Middle frontal gyrus (tissue), 1 donor: ENCODE measurements at regions not wholly inside any gene's neighbourhood (a gene's known extent, or its start where the extent isn't known, plus 50 kb on each side); places are given as distances from the start of the nearest gene placed in this dataset.

Source experiments
- DNase-seq: peaks from one replicate; pipeline ENCODE4 v3.0.0-alpha.2; 2015; ENCODE audit warnings: low spot score; ENCODE audit errors: extremely low spot score

DNA sequence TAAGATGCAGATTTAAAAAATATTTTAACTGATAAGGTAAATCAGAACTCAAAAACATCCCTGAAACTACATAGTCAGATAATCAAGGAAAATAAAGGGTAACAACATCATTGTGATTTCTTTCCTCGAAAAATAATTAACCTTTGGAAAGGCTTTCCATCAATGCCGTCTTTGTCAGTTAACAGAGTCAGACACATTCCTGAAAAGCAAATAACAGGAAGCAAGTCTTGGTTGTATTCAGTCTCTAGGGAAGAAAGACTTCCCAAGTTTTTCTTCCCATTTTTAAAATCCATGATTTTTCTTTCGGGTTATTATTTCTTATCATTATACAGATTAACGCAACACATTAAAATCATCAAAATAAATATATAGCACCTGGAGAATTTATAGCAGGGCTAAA lies 256.4 kb upstream of the CDH6 start:
- DNase-seq = no peak

DNA sequence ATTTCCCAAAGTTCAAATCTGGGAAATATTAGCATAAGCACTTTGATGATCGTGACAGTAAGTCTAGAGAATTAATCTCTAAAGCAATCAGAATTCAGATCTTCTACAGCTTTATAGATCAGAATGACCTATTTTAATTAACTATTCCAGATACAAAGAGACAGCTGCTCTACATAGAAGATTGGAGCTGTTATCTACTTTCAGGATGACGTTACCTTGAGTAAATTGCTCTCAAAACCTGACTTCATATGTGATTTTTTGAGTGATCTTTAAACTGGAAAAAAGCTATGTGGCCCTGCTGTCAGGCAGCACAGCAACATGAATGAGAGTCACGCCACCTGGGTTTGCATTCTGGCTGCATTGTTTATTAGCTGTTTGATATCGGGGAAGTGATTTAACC lies 259.9 kb upstream of the CDH6 start:
- DNase-seq = no peak

DNA sequence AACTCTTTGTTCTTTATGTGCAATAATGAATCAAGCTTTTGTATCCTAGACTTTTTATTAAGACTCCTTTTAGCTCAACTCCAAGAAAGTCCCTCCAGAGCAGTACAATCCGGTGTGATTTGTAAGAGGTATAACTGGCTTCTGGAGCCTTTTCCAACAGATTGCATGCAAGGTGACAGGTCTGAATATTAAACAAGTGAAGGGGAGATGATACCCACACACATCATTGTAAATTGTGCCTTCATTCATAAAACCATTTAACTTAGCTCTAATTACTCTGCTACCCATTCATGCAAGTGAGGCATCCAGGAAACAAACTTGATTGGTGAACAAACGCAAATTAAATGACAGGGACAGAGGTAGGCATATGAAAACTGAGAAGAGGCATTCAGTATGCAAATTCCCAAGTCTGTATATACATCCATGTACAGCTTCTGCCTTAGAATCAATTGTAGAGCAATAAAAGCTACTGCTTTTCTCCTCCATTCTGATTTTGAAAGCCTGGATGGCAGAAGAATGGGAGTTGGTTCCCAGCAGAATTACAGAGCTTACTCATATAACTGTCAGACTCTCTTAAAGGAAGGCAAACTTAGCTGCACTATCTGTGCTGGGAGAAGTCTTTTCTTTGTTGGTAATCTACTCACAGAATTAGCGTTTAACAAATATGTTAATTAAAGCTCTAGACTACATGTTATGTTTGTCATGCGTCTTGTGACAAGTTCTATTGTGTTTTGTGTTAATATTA lies 261.0 kb upstream of the CDH6 start:
- DNase-seq = no peak

DNA sequence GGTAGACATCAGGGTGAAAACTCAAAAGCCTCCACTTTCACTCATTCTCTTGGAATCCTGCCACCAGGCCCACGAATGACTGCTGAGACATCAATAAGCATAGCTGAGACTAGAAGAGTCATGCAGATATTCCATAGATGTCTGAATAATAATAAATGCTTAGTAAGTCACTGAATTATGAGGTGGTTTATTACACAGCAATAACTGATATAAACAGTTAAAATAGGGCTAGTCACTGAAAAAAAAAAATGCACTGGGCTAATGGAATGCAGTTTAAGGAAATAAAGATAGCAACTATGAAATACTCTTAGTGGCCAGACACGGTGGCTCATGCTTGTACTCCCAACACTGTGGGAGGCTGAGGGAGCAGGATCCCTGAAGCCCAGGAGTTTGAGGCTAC lies 262.8 kb upstream of the CDH6 start:
- no peak for DNase-seq

DNA sequence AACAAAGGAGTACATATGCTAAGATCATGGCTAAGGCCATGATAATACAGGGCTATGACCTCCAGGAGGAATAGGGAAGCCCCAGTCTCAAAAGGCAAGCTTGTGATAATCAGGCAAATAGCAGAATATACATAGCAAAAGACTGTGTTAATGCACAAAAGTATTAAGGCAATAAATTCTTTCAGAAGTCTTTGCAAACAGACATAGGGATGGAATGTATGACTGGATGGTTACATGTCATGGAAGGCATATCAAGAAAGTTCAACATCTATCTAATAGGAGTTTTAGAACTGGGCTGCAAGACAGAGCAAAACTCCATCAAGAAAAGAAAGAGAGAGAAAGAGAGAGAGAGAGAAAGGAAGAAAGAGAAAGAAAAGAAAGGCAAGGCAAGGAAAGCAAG lies 264.5 kb upstream of the CDH6 start:
- DNase-seq = no peak

DNA sequence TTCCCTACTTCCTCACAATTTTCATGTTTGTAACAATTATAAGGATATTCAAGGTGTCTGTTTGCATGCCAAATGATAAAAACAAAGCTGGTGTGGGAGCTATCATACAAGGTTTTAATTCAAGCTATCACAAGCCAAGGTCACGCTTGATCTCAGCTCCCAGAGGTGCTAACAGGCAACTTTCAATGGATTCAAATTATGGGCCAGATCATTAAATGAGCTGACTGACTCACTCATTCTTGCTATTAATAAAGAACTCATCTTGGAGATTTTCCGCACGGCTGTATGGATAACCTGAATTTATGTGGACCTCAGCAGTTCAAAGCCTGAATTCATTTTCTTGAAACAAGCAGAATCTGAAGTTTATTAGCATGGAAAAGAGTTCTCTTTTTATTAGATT lies 267.3 kb upstream of the CDH6 start:
- no peak for DNase-seq

DNA sequence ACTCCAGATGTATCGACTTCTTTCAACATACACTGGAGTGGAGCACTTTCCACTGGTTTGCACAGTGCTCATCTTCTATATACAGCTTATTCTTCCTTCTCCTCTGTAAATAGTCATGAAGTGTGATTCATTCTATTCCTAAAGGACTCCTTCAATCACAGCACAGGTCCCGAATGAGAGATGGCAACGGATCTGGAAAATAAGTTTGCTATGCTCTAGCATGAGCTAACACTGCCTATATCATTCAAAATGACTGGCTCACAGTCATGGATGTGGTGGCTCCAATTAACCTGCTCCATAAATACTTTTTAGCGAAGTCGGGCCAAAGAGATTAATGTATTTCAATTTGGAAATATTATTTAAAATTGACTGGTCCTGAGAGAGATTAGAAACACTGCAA lies 272.1 kb upstream of the CDH6 start:
- no peak for DNase-seq

DNA sequence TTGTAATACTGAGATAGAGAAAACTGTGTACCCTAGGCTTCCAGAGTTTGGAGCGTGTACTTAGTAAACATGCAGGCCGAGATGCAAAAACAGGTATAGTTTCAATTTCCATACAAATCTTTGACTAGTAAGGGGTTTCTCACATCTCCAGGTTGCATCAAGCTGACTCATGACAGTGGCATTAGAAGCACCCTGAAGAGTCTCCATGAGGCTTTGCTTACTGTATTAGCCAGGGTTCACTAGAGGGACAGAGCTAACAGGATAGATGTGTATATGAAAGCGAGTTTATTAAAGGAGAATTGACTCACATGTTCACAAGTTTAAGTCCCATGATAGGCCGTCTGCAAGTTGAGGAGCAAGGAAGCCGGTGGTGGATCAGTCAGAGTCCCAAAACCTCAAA lies 275.3 kb upstream of the CDH6 start:
- no peak for DNase-seq

DNA sequence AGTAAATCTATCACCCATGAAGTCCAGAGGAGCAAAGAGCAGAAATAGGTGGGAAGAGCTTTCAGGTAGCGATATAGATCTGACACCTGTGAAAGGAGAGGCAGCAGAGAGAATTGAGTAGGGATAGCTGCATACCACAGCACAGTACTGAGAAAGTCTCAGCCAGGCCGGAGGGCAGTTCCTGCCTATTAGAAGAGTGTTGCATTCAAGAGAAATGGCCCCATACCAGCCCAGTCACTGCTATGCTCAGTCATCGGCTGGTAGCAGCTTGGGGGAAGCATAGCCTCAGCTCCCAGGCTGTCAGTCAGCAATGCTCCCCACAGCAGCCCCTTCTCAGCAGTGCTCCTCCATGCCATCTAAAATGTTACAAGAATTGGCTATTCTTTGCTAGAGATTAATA lies 285.1 kb upstream of the CDH6 start:
- DNase-seq = no peak

DNA sequence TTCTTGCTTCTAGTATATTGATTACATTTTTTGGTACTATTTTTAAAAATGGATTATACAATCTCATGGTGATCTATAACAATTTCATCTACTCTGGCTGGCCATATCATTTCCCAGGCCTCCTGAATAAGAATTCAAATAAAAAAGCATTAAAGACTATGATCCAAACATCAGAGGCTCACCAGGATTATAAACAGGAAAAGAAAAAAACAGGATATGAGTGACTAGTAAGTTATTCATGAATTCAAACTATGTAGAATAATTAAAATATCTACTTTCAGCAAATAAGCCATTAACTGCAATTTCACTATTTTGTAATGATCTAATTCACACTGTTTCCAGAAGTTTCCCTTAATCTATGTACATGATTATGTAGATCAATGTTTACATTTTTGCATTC lies 293.1 kb upstream of the CDH6 start:
- no peak for DNase-seq

DNA sequence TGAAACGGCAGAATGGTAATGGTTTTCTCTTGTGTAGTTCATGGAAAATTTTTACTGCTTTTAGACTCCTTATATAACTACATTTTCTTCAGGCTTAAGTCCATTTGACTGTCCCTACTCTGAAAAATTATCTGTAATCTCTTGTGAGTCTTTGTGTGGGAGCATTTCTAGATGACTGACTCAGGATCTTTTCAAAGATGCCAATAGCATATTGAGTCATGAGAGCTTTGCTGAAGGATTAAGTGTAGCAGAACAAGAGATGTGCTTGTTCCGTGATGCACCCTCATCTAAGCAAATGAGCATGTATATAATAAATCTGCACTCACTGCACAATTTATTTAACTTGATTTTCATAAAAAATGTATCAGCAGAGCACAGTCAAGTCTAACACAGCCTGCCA lies 298.7 kb upstream of the CDH6 start:
- no peak for DNase-seq

DNA sequence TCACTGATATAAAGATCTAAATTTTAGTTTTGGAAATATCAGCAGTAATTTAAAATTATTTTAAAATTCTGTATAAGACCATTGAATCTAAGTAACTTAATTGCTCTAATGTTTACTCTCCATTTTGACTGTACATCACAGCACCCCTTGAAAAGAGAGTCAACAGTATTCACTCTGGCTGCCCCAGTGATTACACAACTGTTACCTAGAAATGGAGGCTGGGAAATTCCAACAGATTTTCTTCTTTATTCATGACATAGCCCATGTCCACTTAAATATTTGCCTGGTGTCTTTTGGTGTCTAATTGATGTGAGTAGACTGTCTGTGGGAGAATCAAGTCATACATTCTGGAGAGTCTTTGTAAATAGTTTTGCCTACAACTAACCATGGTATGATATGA lies 301.8 kb upstream of the CDH6 start:
- DNase-seq = no peak

DNA sequence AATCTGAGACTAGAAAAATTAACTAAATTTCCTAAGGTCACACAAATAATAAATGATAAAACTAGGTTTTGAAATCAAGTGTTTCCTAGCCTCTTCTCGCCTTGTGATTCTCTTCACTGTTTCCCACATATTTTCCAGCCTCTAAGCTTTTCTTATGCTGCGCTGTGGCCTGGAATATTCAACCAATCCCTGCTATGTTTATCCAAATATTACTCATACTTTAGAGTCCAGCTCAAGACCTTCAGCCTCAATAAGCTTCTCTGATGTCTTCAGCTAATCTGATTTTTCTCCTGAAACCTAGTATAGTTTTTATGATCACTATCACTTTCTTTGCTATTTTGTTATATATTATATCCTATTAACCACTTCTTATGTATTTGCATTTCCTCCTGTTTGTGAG lies 303.1 kb upstream of the CDH6 start:
- DNase-seq = no peak

DNA sequence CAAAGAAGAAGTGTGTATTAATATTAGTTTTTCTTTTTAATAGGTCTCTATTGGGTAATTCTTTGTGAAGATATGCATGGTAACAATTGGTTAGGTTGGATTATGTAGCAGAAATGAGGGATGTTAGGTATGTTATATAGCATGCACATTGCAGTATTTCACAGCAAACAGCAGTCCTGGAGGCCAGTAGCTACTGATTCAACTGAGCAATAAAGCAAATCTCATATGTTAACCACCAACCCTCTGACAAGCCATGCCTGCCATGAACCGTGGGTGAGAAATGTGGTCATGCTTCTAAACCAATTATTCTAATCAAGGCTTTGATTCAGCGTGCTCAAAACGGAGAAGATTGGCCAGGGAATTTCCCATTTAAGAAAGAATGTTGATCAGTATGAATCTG lies 313.0 kb upstream of the CDH6 start:
- DNase-seq = no peak

DNA sequence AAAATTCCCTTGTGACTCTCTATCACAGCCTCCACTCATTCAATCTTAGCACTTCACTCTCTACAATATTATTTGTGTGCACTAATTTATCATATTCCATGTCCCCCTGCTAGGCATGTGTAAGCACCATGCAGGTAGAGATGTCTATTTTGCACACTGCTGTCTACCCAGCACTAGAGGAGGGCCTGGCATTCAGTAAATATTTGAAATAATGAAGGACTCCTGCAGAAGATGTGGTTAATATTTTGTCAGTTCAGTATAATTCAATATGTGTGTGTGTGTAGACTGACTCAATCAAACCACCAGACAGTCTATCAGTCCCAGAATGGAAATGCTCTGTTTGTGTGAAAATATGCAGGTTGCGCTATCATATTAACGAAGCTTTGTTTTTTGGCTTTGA lies 313.6 kb upstream of the CDH6 start:
- DNase-seq = no peak

DNA sequence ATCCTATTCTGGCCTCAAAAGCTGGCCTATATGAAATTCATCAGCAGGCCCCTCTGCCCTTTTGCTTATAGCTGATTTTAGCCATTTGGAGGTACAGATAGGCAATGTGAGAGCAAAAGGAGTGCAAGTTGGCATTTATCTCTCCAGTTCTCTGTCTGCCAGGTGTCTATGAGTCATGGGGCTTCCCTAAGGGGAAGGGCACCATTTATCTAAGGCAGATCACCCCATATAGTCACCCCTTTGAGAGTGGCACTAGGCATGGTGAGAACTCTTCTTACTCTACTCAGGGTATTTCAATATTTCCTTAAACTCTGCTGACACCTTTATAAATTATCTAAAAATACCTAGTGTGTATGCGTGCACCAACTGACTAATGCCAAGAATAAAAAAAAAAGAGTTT lies 314.7 kb upstream of the CDH6 start:
- no peak for DNase-seq

DNA sequence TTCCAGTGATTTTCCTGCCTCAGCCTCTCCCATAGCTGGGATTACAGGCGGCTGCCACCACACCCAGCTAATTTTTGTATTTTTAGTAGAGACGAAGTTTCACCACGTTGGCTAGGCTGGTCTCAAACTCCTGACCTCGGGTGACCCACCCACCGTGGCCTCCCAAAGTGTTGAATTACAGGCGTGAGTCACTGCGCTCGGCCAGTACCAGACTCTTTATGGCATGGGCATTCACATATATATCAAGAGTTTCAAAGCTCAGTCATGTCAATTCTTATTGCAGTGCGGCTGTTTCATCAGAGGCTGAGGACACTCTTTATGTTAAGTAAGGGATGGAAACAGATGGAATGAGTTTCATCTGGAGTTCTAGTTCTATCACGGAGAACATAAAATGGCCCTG lies 315.2 kb upstream of the CDH6 start:
- DNase-seq = no peak

DNA sequence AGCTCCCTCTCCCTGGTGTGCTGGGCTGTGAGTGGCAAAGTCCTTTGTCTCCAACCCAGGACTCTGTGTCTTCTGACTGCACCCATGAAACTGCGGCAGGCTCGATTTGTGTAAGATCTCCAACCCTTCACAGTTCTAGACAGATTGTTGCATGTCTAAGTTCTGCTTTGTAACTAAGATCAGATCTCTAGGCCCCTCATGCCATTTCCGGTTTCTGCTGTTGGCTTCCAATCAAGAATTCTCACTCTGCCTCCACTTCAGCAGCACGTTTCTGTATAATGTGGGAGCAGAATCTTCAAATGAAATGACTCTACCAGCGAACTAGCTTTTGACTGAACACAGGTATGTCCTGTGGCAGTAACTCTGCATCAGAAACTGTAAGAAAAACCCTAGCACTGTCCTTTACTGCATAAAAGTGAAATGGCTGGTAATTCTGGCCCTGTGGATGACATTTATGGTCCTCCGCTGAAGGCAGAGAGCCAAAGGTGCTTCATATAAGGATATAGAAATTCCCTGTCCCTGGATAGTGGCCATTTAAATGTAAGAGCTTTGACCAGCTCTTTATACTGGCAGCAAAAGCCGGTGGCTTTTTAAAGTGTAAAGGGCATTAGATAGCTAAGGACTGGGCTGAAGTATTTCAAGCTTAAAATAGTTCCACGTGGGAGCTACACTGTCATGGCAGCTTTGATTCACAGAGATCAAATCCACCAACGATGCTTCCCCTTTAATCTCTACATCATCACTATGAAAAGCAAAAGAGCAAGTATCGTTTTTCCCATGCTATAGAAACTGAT lies 319.0 kb upstream of the CDH6 start:
- DNase-seq = no peak

DNA sequence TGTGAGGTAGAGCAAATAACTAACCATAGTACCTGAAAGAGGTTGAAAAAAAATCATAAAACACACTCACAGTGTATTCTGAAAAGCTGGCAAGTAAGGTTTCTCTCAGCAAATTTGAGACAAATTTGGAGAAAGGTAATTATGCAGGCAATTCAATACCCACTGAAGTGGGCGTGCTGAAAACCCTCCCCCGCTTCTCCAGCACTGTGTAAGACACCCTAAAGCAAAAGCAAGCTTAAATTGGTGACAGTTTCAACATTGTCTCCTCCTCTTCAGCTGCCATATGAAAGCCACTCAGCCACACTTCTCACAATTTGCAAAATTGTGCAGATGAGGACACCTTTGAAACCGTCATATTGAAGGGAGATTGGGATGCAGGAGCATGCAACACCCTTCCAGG lies 322.3 kb upstream of the CDH6 start:
- DNase-seq = no peak

DNA sequence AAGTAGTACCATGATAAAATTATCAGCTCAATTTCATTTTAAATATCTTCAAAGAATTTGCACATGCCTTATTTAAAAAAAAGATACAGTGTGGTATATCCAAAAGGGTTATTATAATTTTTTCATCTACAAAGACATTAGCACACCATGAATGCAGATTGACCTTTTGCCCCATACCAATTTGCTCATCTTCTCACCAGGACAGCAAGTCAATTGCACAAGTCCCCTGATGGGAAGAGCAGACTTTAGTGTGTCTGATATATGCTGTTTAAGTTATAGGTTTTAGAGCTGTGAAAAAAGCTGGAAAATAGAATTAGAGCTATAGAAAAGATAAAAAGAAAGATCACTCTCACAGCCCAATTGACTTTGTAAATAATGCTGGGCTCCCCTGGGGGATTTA lies 325.8 kb upstream of the CDH6 start:
- DNase-seq = no peak

DNA sequence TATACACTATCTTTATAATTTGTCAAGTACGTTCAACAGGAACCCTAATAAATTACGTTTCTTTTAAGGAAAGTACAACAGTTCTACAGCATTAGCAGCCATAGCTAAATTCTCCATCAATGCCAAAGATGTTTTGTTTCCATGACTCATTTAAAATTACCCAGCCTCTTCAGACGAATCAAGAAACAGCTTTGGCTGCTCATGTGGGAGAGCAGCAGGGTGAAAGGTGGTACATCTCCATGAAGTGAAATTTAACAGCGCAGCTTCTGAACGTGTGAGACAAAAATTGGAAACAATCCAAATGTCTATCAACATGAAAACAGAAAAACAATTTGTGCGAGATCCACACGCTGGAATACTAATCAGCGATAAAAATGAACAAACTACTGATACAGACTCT lies 327.3 kb upstream of the CDH6 start:
- no peak for DNase-seq

DNA sequence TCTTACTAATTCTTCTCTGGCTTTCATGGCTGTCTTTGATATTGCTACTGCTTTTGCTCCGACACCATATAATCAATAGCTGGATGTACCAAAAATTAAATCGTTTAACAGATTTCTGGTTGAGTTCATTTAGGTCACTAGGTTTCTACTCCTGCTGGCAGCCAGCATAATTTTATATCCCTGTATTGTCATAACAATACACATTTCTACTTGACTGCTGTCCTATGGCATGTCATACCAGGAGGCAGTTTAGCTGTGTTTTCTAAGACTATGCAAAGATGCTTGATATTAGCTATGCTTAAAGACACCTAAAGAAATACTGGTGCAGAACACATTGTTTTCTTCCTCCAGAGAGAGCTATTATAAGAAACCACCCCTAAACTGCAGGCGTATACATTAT lies 337.2 kb upstream of the CDH6 start:
- DNase-seq = no peak

DNA sequence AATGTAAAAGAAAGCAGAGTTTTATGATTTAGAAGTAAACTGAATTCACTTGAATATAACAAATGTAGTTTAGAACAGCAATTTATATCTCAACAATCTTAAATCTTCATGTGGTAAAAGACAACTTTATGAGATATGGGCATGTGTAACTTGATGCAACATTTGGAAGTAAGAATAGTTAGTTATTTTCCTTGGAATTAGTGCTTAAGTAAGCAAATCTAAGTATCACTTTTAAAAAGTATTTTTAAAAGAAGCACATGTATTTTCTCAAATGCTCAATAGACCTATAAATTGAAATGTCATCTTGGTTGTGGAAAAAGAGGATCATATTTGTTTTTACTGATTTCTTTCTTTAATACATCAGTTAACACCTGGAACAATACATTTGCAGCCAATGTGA lies 340.3 kb upstream of the CDH6 start:
- DNase-seq = no peak
